Ovary (tissue), 7 donors: ENCODE measurements at regions not wholly inside any gene's neighbourhood (a gene's known extent, or its start where the extent isn't known, plus 50 kb on each side); places are given as distances from the start of the nearest gene placed in this dataset.

Experiments
- DNase-seq, 5 donors: peaks; one replicate each; pipeline ENCODE4 v3.0.0-alpha.2; 2019 to 2020
- H3K27ac ChIP-seq, 2 donors: fragments of 200-600 bp; one replicate each; pipeline versions ENCODE4 v1.5.1 to v1.8.0; 2019 to 2022
- H3K27me3 ChIP-seq: fragments of 200-600 bp; one replicate; pipeline ENCODE4 v1.8.0; 2022
- H3K36me3 ChIP-seq: fragments of 200-600 bp; sonication (generic); one replicate; pipeline ENCODE4 v1.5.1; 2019
- H3K4me1 ChIP-seq: one replicate; pipeline ENCODE4 v1.8.1; 2013; ENCODE audit warnings: mild to moderate bottlenecking, moderate library complexity; ENCODE audit not compliant: insufficient read depth
- H3K4me3 ChIP-seq: fragments of 200-600 bp; sonication (generic); one replicate; pipeline ENCODE4 v1.5.1; 2017
- H3K9me3 ChIP-seq, 2 donors: fragments of 200-600 bp in 1 of 2; sonication (generic) in 1 of 2; one replicate each; pipeline versions ENCODE4 v1.5.1 to v1.8.1; 2013 to 2019; ENCODE audit warnings: mild to moderate bottlenecking in 1 of 2, moderate library complexity in 1 of 2
- EP300 ChIP-seq: sonication (generic); formaldehyde crosslinking; IDR thresholded peaks from one replicate; pipeline ENCODE4 v1.6.1; 2017; ENCODE audit warnings: antibody characterized with exemption
- POLR2A ChIP-seq: fragments of 450-650 bp; IDR thresholded peaks from one replicate; pipeline ENCODE4 v1.6.1; 2017; ENCODE audit warnings: antibody characterized with exemption, mild to moderate bottlenecking, moderate library complexity
- WGBS, 3 donors: extraction: QIAGEN DNeasy Blood & Tissue Kit in 1 of 3; methylation state at CpG; one replicate each; pipeline versions ENCODE4 v1.1.5 to v1.1.7; 2013 to 2017; 5-methylcytosine and 5-hydroxymethylcytosine counted together
- intact Hi-C, 4 donors: fragments of 100-400 bp; cut with DNase I; formaldehyde crosslinking; loops; one replicate each; pipeline versions ENCODE4 v1.11.0 to v1.15.1; 2022 to 2023
- TF ChIP-seq, protein P1 (sequence below), 3 donors: fragments of 450-650 bp in 2 of 3; fragments of 200-600 bp in 1 of 3; IDR thresholded peaks; one replicate each; pipeline versions ENCODE4 v1.5.1 to v1.8.0; 2016 to 2022; ENCODE audit warnings: antibody characterized with exemption in 3 of 3, mild to moderate bottlenecking in 1 of 3
- donor health status: DM: no; HTN: no; CAD: no; lungs with moderate emphysema.
- donor health status: DM: no; HTN: no; CAD: no.
- donor health status: Bipolar disorder and iron deficiency.
- donor health status: DM: no; HTN: no; CAD: no.
- donor health status: DM: yes; HTN: yes; CAD: no.

- Histone ChIP-seq H3K9me3 (no peaks in the 10 kb centered on the region), H3K27ac (no peak overlapping the region), H3K27me3 (no peaks in the 10 kb centered on the region), H3K36me3 (no peaks in the 10 kb centered on the region), H3K4me1 (no peaks in the 10 kb centered on the region), H3K4me3 (no peak overlapping the region)
- intact Hi-C loops: no loop called here
- DNase-seq: no peak
- TF ChIP-seq POLR2A (no peak), EP300 (no peak)
- TF ChIP-seq, protein P1, sequence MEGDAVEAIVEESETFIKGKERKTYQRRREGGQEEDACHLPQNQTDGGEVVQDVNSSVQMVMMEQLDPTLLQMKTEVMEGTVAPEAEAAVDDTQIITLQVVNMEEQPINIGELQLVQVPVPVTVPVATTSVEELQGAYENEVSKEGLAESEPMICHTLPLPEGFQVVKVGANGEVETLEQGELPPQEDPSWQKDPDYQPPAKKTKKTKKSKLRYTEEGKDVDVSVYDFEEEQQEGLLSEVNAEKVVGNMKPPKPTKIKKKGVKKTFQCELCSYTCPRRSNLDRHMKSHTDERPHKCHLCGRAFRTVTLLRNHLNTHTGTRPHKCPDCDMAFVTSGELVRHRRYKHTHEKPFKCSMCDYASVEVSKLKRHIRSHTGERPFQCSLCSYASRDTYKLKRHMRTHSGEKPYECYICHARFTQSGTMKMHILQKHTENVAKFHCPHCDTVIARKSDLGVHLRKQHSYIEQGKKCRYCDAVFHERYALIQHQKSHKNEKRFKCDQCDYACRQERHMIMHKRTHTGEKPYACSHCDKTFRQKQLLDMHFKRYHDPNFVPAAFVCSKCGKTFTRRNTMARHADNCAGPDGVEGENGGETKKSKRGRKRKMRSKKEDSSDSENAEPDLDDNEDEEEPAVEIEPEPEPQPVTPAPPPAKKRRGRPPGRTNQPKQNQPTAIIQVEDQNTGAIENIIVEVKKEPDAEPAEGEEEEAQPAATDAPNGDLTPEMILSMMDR (IDR thresholded peaks at IDR 0.05): no peak
- WGBS, 3 donors: 29 to 45% (median 34%) methylated on average over 1 of the region's 1 CpG
Observed at GRCh38 chr7:108974641-108975040, 405.0 kb downstream of the DNAJB9 start.

DNA sequence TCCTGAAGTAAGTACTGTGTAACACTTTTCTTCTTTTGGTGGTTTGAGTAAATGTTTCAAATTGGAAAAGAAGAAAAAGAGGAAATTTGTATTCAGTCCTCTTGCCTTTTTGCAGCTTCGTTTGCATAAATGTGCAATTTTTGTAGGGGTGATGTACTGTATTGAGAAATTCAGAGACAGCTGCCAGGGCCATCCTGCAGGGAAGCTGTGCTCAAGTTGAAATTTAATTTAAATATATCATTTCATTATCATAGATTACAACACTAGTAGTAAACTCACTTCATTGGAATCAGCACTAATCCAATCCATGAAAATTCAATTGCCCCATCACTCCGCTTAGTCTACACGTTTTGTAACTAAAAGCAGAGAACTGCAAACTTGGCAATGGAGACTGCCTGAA lies 415.4 kb downstream of the DNAJB9 start:
- Histone ChIP-seq H3K36me3 (no peaks in the 10 kb centered on the region), H3K4me3 (no peak overlapping the region), H3K27ac (no peak overlapping the region), H3K9me3 (no peaks in the 10 kb centered on the region), H3K4me1 (no peaks in the 10 kb centered on the region), H3K27me3 (no peaks in the 10 kb centered on the region)
- 63 to 71% (median 68%) methylated on average over 3 of the region's 3 CpGs for WGBS, 3 donors
- intact Hi-C loops: no loop called here
- DNase-seq: no peak
- no peak for TF ChIP-seq EP300
- no peak for TF ChIP-seq POLR2A
- TF ChIP-seq, protein P1 (IDR thresholded peaks at IDR 0.05): no peak

GRCh38 chr7:108989319-108989718 lies 419.6 kb downstream of the DNAJB9 start:
- no peak for DNase-seq
- TF ChIP-seq EP300 (no peak), POLR2A (no peak)
- TF ChIP-seq, protein P1 (IDR thresholded peaks at IDR 0.05): no peak
- H3K4me3 ChIP-seq: no peak overlapping the region
- H3K27me3 ChIP-seq: no peaks in the 10 kb centered on the region
- H3K9me3 ChIP-seq: no peaks in the 10 kb centered on the region
- 87 to 93% (median 90%) methylated on average over 2 of the region's 2 CpGs for WGBS, 3 donors
- H3K27ac ChIP-seq: no peak overlapping the region
- H3K36me3 ChIP-seq: no peaks in the 10 kb centered on the region
- intact Hi-C loops: no loop called here
- no peaks in the 10 kb centered on the region for H3K4me1 ChIP-seq

GRCh38 chr7:108997480-108997879 lies 427.8 kb downstream of the DNAJB9 start:
- DNase-seq: no peak
- intact Hi-C loops: no loop called here
- Histone ChIP-seq H3K9me3 (no peaks in the 10 kb centered on the region), H3K27ac (no peak overlapping the region), H3K27me3 (no peaks in the 10 kb centered on the region), H3K4me1 (no peaks in the 10 kb centered on the region), H3K36me3 (no peaks in the 10 kb centered on the region), H3K4me3 (no peak overlapping the region)
- TF ChIP-seq, protein P1 (IDR thresholded peaks at IDR 0.05): no peak
- TF ChIP-seq EP300 (no peak), POLR2A (no peak)
- 90 to 93% (median 91%) methylated on average over 6 of the region's 6 CpGs for WGBS, 3 donors

DNA sequence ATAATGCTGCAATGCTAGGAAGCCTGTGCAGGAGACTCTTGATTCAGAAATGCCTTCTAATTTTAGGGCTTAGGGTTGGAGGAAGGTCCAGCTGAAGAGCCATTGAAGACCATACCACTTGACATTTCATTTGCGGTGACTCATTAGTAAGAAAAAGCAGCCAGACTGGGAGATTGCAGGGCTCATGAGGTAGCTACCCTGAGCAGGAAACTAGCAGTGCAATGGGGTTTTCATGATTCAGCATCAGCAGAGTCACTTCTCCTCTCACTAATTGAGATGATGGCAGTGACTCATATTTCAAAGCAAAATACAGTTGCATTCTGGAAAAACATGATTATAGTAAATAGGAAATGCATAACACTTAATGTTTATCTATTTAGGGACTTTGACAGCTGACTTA lies 434.1 kb downstream of the DNAJB9 start:
- intact Hi-C loops: no loop called here
- WGBS, 3 donors: 85 to 96% (median 95%) methylated on average over 1 of the region's 1 CpG

More for the DNA sequence above, 434.1 kb downstream of the DNAJB9 start:
- Histone ChIP-seq H3K36me3 (no peaks in the 10 kb centered on the region), H3K9me3 (no peaks in the 10 kb centered on the region), H3K4me3 (no peak overlapping the region), H3K27me3 (no peaks in the 10 kb centered on the region), H3K4me1 (no peaks in the 10 kb centered on the region), H3K27ac (no peak overlapping the region)
- TF ChIP-seq EP300: no peak
- no peak for DNase-seq
